ENCODE measurements at regions not wholly inside any gene's neighbourhood (a gene's known extent, or its start where the extent isn't known, plus 50 kb on each side); places are given as distances from the start of the nearest gene placed in this dataset.
A peak's percentile ranks its signal among the peaks of the same experiment; 100 is the strongest.

- Histone ChIP-seq H3K9me3 (replicated peaks; ENCODE audit: control insufficient read depth, low read depth, low read length) (no peaks in the 10 kb centered on the region), H3K27me3 (ENCODE audit: control insufficient read depth, insufficient read depth, low read length) (peaks cover 7% of the 10 kb centered on the region), H3K27ac (ENCODE audit: low read length) (no peak overlapping the region), H3K4me3 (ENCODE audit: low read length) (no peak overlapping the region), H3K36me3 (ENCODE audit: control insufficient read depth, insufficient read depth, low read length) (no peaks in the 10 kb centered on the region), H3K4me1 (ENCODE audit: control insufficient read depth, insufficient read depth, low read length) (peaks cover 2% of the 10 kb centered on the region)
- WGBS (ENCODE audit: insufficient coverage): 28% methylated on average over 2 of the region's 3 CpGs
- DNase-seq: no peak
Measured at GRCh38 chr6:33967966-33968724, 164.3 kb upstream of the MLN start.

- Histone ChIP-seq H3K27me3 (ENCODE audit: control insufficient read depth, insufficient read depth, low read length) (peaks cover 7% of the 10 kb centered on the region), H3K4me3 (ENCODE audit: low read length) (no peak overlapping the region), H3K27ac (ENCODE audit: low read length) (no peak overlapping the region), H3K36me3 (ENCODE audit: control insufficient read depth, insufficient read depth, low read length) (no peaks in the 10 kb centered on the region), H3K9me3 (replicated peaks; ENCODE audit: control insufficient read depth, low read depth, low read length) (no peaks in the 10 kb centered on the region), H3K4me1 (ENCODE audit: control insufficient read depth, insufficient read depth, low read length) (peaks cover 2% of the 10 kb centered on the region)
- no CpG with 5 or more reads among the region's 3 CpGs for WGBS (ENCODE audit: insufficient coverage)
- DNase-seq: peak; percentile 31
Measured at GRCh38 chr6:33967265-33967767, 163.5 kb upstream of the MLN start.

- Histone ChIP-seq H3K36me3 (ENCODE audit: control insufficient read depth, insufficient read depth, low read length) (no peaks in the 10 kb centered on the region), H3K27ac (ENCODE audit: low read length) (no peak overlapping the region), H3K9me3 (replicated peaks; ENCODE audit: control insufficient read depth, low read depth, low read length) (no peaks in the 10 kb centered on the region), H3K27me3 (ENCODE audit: control insufficient read depth, insufficient read depth, low read length) (peaks cover 7% of the 10 kb centered on the region), H3K4me3 (ENCODE audit: low read length) (no peak overlapping the region), H3K4me1 (ENCODE audit: control insufficient read depth, insufficient read depth, low read length) (peaks cover 2% of the 10 kb centered on the region)
- no peak for DNase-seq
- WGBS (ENCODE audit: insufficient coverage): 60% methylated on average over 1 of the region's 2 CpGs
Measured at GRCh38 chr6:33966536-33966935, 162.7 kb upstream of the MLN start.

- WGBS (ENCODE audit: insufficient coverage): 83% methylated on average over 6 of the region's 8 CpGs
- peaks cover 2% of the 10 kb centered on the region for H3K4me1 ChIP-seq (ENCODE audit: control insufficient read depth, insufficient read depth, low read length)
- peaks cover 7% of the 10 kb centered on the region for H3K27me3 ChIP-seq (ENCODE audit: control insufficient read depth, insufficient read depth, low read length)
- DNase-seq: no peak
- no peak overlapping the region for H3K4me3 ChIP-seq (ENCODE audit: low read length)
- H3K36me3 ChIP-seq (ENCODE audit: control insufficient read depth, insufficient read depth, low read length): no peaks in the 10 kb centered on the region
- H3K9me3 ChIP-seq (replicated peaks; ENCODE audit: control insufficient read depth, low read depth, low read length): no peaks in the 10 kb centered on the region
- H3K27ac ChIP-seq (ENCODE audit: low read length): no peak overlapping the region
Measured at GRCh38 chr6:33965766-33966165, 162.0 kb upstream of the MLN start.

GRCh38 chr6:33964387-33964786, 160.6 kb upstream of the MLN start:
- no peak for DNase-seq
- no peaks in the 10 kb centered on the region for H3K36me3 ChIP-seq (ENCODE audit: control insufficient read depth, insufficient read depth, low read length)
- peaks cover 2% of the 10 kb centered on the region for H3K4me1 ChIP-seq (ENCODE audit: control insufficient read depth, insufficient read depth, low read length)
- peaks cover 7% of the 10 kb centered on the region for H3K27me3 ChIP-seq (ENCODE audit: control insufficient read depth, insufficient read depth, low read length)
- WGBS (ENCODE audit: insufficient coverage): 100% methylated on average over 1 of the region's 3 CpGs
- no peak overlapping the region for H3K27ac ChIP-seq (ENCODE audit: low read length)
- H3K4me3 ChIP-seq (ENCODE audit: low read length): no peak overlapping the region
- no peaks in the 10 kb centered on the region for H3K9me3 ChIP-seq (replicated peaks; ENCODE audit: control insufficient read depth, low read depth, low read length)

GRCh38 chr6:33963136-33963750, 159.4 kb upstream of the MLN start:
- Histone ChIP-seq H3K4me3 (ENCODE audit: low read length) (no peak overlapping the region), H3K4me1 (ENCODE audit: control insufficient read depth, insufficient read depth, low read length) (peaks cover 2% of the 10 kb centered on the region), H3K27ac (ENCODE audit: low read length) (no peak overlapping the region), H3K27me3 (ENCODE audit: control insufficient read depth, insufficient read depth, low read length) (peaks cover 10% of the 10 kb centered on the region), H3K36me3 (ENCODE audit: control insufficient read depth, insufficient read depth, low read length) (no peaks in the 10 kb centered on the region), H3K9me3 (replicated peaks; ENCODE audit: control insufficient read depth, low read depth, low read length) (no peaks in the 10 kb centered on the region)
- 89% methylated on average over 5 of the region's 7 CpGs for WGBS (ENCODE audit: insufficient coverage)
- DNase-seq: no peak

GRCh38 chr6:33962246-33963027, 158.6 kb upstream of the MLN start:
- 58% methylated on average over 9 of the region's 16 CpGs for WGBS (ENCODE audit: insufficient coverage)
- Histone ChIP-seq H3K36me3 (ENCODE audit: control insufficient read depth, insufficient read depth, low read length) (no peaks in the 10 kb centered on the region), H3K4me3 (ENCODE audit: low read length) (no peak overlapping the region), H3K4me1 (ENCODE audit: control insufficient read depth, insufficient read depth, low read length) (no peaks in the 10 kb centered on the region), H3K27ac (ENCODE audit: low read length) (no peak overlapping the region), H3K9me3 (replicated peaks; ENCODE audit: control insufficient read depth, low read depth, low read length) (no peaks in the 10 kb centered on the region), H3K27me3 (ENCODE audit: control insufficient read depth, insufficient read depth, low read length) (peaks cover 10% of the 10 kb centered on the region)
- DNase-seq: no peak

- Histone ChIP-seq H3K27ac (ENCODE audit: low read length) (no peak overlapping the region), H3K4me3 (ENCODE audit: low read length) (no peak overlapping the region), H3K9me3 (replicated peaks; ENCODE audit: control insufficient read depth, low read depth, low read length) (no peaks in the 10 kb centered on the region), H3K27me3 (ENCODE audit: control insufficient read depth, insufficient read depth, low read length) (peaks cover 10% of the 10 kb centered on the region), H3K36me3 (ENCODE audit: control insufficient read depth, insufficient read depth, low read length) (no peaks in the 10 kb centered on the region), H3K4me1 (ENCODE audit: control insufficient read depth, insufficient read depth, low read length) (no peaks in the 10 kb centered on the region)
- WGBS (ENCODE audit: insufficient coverage): 71% methylated on average over 3 of the region's 6 CpGs
- no peak for DNase-seq
Measured at GRCh38 chr6:33961691-33962090, 157.9 kb upstream of the MLN start.

GRCh38 chr6:33960345-33961313, 156.8 kb upstream of the MLN start:
- H3K9me3 ChIP-seq (replicated peaks; ENCODE audit: control insufficient read depth, low read depth, low read length): no peaks in the 10 kb centered on the region
- H3K27ac ChIP-seq (ENCODE audit: low read length): no peak overlapping the region
- no peak for DNase-seq
- 77% methylated on average over 22 of the region's 22 CpGs for WGBS (ENCODE audit: insufficient coverage)
- H3K4me3 ChIP-seq (ENCODE audit: low read length): no peak overlapping the region
- H3K4me1 ChIP-seq (ENCODE audit: control insufficient read depth, insufficient read depth, low read length): no peaks in the 10 kb centered on the region
- H3K36me3 ChIP-seq (ENCODE audit: control insufficient read depth, insufficient read depth, low read length): no peaks in the 10 kb centered on the region
- peaks cover 5% of the 10 kb centered on the region for H3K27me3 ChIP-seq (ENCODE audit: control insufficient read depth, insufficient read depth, low read length)
